ENCODE measurements at regions not wholly inside any gene's neighbourhood (a gene's known extent, or its start where the extent isn't known, plus 50 kb on each side); places are given as distances from the start of the nearest gene placed in this dataset.

DNA sequence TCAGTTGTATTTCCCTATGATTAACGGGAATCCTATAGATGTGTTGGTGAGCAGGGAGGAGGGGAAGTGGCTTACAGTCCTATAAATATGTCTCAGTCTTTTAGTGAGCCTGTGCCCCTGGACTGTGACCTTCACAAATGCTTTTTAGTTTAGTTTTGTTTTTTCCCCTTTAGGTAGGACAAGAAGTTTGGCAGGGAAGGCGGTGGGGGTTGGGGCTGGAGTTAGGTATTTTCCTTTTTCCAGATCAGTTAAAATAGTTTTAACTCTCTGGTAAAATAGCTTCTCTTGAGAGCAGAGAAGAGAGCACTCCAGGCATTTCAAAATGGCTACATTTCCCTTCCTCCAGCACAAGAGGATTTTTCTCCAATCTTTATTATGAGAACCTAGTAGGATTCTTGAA, 272.1 kb downstream of the SPATA31D1 start:
- no peak for DNase-seq (ENCODE audit: low read depth)
- H3K4me3 ChIP-seq (ENCODE audit: low read length), result no peak overlapping the region
- TF ChIP-seq, protein P1, sequence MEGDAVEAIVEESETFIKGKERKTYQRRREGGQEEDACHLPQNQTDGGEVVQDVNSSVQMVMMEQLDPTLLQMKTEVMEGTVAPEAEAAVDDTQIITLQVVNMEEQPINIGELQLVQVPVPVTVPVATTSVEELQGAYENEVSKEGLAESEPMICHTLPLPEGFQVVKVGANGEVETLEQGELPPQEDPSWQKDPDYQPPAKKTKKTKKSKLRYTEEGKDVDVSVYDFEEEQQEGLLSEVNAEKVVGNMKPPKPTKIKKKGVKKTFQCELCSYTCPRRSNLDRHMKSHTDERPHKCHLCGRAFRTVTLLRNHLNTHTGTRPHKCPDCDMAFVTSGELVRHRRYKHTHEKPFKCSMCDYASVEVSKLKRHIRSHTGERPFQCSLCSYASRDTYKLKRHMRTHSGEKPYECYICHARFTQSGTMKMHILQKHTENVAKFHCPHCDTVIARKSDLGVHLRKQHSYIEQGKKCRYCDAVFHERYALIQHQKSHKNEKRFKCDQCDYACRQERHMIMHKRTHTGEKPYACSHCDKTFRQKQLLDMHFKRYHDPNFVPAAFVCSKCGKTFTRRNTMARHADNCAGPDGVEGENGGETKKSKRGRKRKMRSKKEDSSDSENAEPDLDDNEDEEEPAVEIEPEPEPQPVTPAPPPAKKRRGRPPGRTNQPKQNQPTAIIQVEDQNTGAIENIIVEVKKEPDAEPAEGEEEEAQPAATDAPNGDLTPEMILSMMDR (conservative IDR thresholded peaks at IDR 0.05; ENCODE audit: low read depth, low read length), result no peak

DNA sequence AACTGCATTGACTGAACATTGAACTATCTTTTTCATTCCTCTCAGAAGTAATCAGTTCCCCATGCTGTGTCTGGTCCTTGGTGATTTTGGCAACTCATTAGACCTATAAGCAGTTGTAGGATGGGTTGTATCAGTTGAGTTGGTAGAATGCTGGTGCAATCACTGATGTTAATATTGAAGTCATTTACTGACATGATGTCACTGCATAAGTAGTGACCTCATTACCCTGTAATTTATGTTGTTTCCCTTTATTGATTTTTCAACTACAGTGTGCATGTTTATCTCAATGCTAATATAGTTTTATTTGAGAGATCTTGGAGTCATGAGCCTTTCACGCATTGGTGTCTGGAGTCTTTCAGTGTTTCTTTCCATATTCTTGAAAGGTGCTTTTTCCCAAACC, 275.0 kb downstream of the SPATA31D1 start:
- H3K4me3 ChIP-seq (ENCODE audit: low read length), result no peak overlapping the region
- no peak for DNase-seq (ENCODE audit: low read depth)
- TF ChIP-seq, protein P1 (conservative IDR thresholded peaks at IDR 0.05; ENCODE audit: low read depth, low read length), result no peak

DNA sequence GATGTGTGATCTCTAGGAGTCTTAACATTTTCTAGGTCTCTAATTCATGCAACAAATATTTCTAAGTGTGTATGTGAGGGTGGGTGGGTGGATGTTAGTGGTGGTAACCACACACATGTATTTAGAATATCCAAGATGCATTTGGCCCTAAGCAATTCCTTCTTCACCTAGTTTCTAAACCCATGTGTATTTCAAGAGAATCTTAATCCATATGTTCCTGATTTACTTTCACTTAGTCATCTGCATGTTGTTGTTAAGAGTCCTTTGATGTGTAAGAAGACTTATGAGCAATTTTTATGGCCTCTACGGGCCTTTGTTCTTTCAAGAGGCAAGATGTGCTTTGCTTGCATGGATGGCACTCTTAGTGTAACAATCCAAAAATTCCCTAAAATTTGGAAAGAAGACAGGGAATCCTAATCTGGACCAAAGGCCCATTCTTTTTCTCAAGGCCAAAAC, 282.6 kb downstream of the SPATA31D1 start:
- DNase-seq (ENCODE audit: low read depth), result peak; percentile 8
- no peak overlapping the region for H3K4me3 ChIP-seq (ENCODE audit: low read length)

GRCh38 chr9:82273121-82273520, 284.5 kb downstream of the SPATA31D1 start:
- DNase-seq (ENCODE audit: low read depth), result peak; percentile 11
- TF ChIP-seq, protein P1 (conservative IDR thresholded peaks at IDR 0.05; ENCODE audit: low read depth, low read length), result no peak
- H3K4me3 ChIP-seq (ENCODE audit: low read length), result no peak overlapping the region

More for the DNA sequence above, 282.6 kb downstream of the SPATA31D1 start:
- TF ChIP-seq, protein P1 (conservative IDR thresholded peaks at IDR 0.05; ENCODE audit: low read depth, low read length), result no peak

DNA sequence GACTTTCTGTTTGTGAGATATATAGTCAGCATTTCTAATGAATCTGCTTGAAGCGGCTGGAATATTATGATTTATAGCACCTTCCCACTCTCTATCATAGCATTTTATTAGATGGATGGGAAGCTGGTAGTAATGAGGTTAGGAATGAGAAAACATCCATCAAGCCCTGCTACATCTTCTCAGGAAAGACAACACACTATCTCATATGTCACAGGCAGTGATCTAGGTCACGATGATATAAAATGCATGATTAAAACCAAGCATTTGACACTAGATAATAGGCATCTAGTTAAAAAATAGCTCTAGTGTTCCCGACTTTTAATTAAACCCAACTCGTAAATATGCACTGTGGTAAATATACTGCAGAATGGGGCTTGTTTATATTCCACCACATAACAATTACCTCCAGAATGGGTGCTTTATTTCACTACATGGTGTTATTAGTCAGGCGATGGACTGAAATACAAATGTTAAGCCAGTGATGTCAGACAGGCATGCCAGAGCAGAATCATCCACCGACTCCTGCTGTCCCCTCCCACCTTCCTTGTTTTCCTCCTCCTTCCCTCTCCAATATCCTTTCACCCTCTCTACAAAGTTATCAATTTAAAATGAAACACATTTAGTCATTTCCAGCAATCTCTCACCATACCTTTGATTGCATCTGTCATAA, 286.8 kb downstream of the SPATA31D1 start:
- TF ChIP-seq, protein P1 (conservative IDR thresholded peaks at IDR 0.05; ENCODE audit: low read depth, low read length), result no peak
- DNase-seq (ENCODE audit: low read depth), result no peak
- no peak overlapping the region for H3K4me3 ChIP-seq (ENCODE audit: low read length)

- TF ChIP-seq, protein P1 (conservative IDR thresholded peaks at IDR 0.05; ENCODE audit: low read depth, low read length), result no peak
- H3K4me3 ChIP-seq (ENCODE audit: low read length), result no peak overlapping the region
- DNase-seq (ENCODE audit: low read depth), result no peak
Observed at GRCh38 chr9:82281066-82281465, 292.5 kb downstream of the SPATA31D1 start.

- TF ChIP-seq, protein P1 (conservative IDR thresholded peaks at IDR 0.05; ENCODE audit: low read depth, low read length), result no peak
- no peak overlapping the region for H3K4me3 ChIP-seq (ENCODE audit: low read length)
- DNase-seq (ENCODE audit: low read depth), result no peak
Observed at GRCh38 chr9:82284758-82285157, 296.2 kb downstream of the SPATA31D1 start.
